Neural cell (in vitro differentiated cells): ENCODE measurements at regions not wholly inside any gene's neighbourhood (a gene's known extent, or its start where the extent isn't known, plus 50 kb on each side); places are given as distances from the start of the nearest gene placed in this dataset.

ENCODE experiments used
- H2AFZ ChIP-seq: fragments of 200-600, 300-800 bp; sonication (generic), shearing (Covaris generic); 2 replicates; pipeline ENCODE4 v1.6.0; 2014; ENCODE audit warnings: low read depth, mild to moderate bottlenecking, antibody characterized with exemption, low read length, moderate library complexity
- H3F3A ChIP-seq: fragments of 200-600 bp; shearing (Covaris generic); 2 replicates; pipeline ENCODE4 v1.6.1; 2016; ENCODE audit warnings: mild to moderate bottlenecking, moderate library complexity, mixed read lengths, antibody characterized with exemption, low read length; ENCODE audit not compliant: insufficient read depth, poor library complexity, severe bottlenecking
- H3K27ac ChIP-seq: fragments of 200-600, 300-800 bp; sonication (generic), shearing (Covaris generic); 2 replicates; pipeline ENCODE4 v1.5.1; 2014; ENCODE audit warnings: mild to moderate bottlenecking, low read length, moderate library complexity
- H3K27me3 ChIP-seq: fragments of 300-800, 200-600 bp; sonication (generic), shearing (Covaris generic); 2 replicates; pipeline ENCODE4 v1.6.0; 2014; ENCODE audit warnings: mild to moderate bottlenecking, low read depth, low read length, moderate library complexity; ENCODE audit not compliant: insufficient read depth
- H3K36me3 ChIP-seq: fragments of 300-800, 200-600 bp; sonication (generic), shearing (Covaris generic); 2 replicates; pipeline ENCODE4 v1.5.1; 2014; ENCODE audit warnings: mild to moderate bottlenecking, antibody characterized with exemption, low read length, moderate library complexity; ENCODE audit not compliant: insufficient read depth
- H3K4me2 ChIP-seq: fragments of 300-800, 200-600 bp; sonication (generic), shearing (Covaris generic); 2 replicates; pipeline ENCODE4 v1.6.0; 2014; ENCODE audit warnings: mild to moderate bottlenecking, low read length
- H3K4me3 ChIP-seq: fragments of 300-800, 200-600 bp; sonication (generic), shearing (Covaris generic); 2 replicates; pipeline ENCODE4 v1.5.1; 2014; ENCODE audit warnings: mild to moderate bottlenecking, low read length, moderate library complexity
- H3K79me2 ChIP-seq: fragments of 200-600 bp; shearing (Covaris generic); replicated peaks from 2 replicates; pipeline ENCODE4 v1.6.0; 2014; ENCODE audit warnings: mild to moderate bottlenecking, low read length, moderate library complexity; ENCODE audit not compliant: insufficient read depth
- H3K9ac ChIP-seq: fragments of 300-800, 200-600 bp; sonication (generic), shearing (Covaris generic); 2 replicates; pipeline ENCODE4 v1.6.1; 2016; ENCODE audit warnings: mild to moderate bottlenecking, low read length, mixed read lengths
- H3K9me2 ChIP-seq: fragments of 200-600 bp; shearing (Covaris generic); 2 replicates; pipeline ENCODE4 v1.6.1; 2016; ENCODE audit warnings: mild to moderate bottlenecking, low read length, mixed read lengths; ENCODE audit not compliant: insufficient read depth
- H3K9me3 ChIP-seq: fragments of 200-600, 300-800 bp; sonication (generic), shearing (Covaris generic); 2 replicates; pipeline ENCODE4 v1.6.1; 2016; ENCODE audit warnings: mild to moderate bottlenecking, mixed run types, low read length, moderate library complexity, mixed read lengths
- H4K20me1 ChIP-seq: fragments of 200-600 bp; shearing (Covaris generic); 2 replicates; pipeline ENCODE4 v1.6.1; 2016; ENCODE audit warnings: mild to moderate bottlenecking, mixed run types; ENCODE audit not compliant: insufficient read depth
- CTCF ChIP-seq: fragments of 450-650 bp; IDR thresholded peaks from 2 replicates; pipeline ENCODE4 v1.5.1; 2014; ENCODE audit warnings: antibody characterized with exemption, mild to moderate bottlenecking, moderate library complexity; ENCODE audit not compliant: poor library complexity, severe bottlenecking
- EP300 ChIP-seq: fragments of 450-650 bp; conservative IDR thresholded peaks from 2 replicates; pipeline ENCODE4 v1.6.1; 2014; ENCODE audit warnings: antibody characterized with exemption, mild to moderate bottlenecking, moderate library complexity; ENCODE audit not compliant: poor library complexity, severe bottlenecking
- EZH2 ChIP-seq: fragments of 200-600, 300-800 bp; shearing (Covaris generic), sonication (generic); IDR thresholded peaks from 2 replicates; pipeline ENCODE4 v1.6.1; 2014; ENCODE audit warnings: antibody characterized with exemption, low read length, borderline replicate concordance, mild to moderate bottlenecking; ENCODE audit not compliant: insufficient read depth, poor library complexity, severe bottlenecking
- MXI1 ChIP-seq: fragments of 450-650 bp; conservative IDR thresholded peaks from 2 replicates; pipeline ENCODE4 v1.6.1; 2014; ENCODE audit warnings: antibody characterized with exemption, mild to moderate bottlenecking; ENCODE audit not compliant: poor library complexity, severe bottlenecking
- POLR2AphosphoS5 ChIP-seq: IDR thresholded peaks from 2 replicates; pipeline ENCODE4 v1.6.1; 2012
- RAD21 ChIP-seq: fragments of 450-650 bp; conservative IDR thresholded peaks from 2 replicates; pipeline ENCODE4 v1.6.1; 2014; ENCODE audit warnings: antibody characterized with exemption, mild to moderate bottlenecking, moderate library complexity
- SMC3 ChIP-seq: fragments of 450-650 bp; conservative IDR thresholded peaks from 2 replicates; pipeline ENCODE4 v1.6.1; 2014; ENCODE audit warnings: antibody characterized with exemption, mild to moderate bottlenecking, moderate library complexity; ENCODE audit not compliant: poor library complexity
- TAF1 ChIP-seq: IDR thresholded peaks from 2 replicates; pipeline ENCODE4 v1.6.1; 2012; ENCODE audit warnings: low read depth
- TF ChIP-seq, protein P1 (sequence below): IDR thresholded peaks from 2 replicates; pipeline ENCODE4 v1.6.1; 2012; ENCODE audit warnings: borderline replicate concordance

- TF ChIP-seq TAF1 (no peak), EP300 (no peak), RAD21 (no peak), CTCF (no peak), SMC3 (no peak), MXI1 (no peak), POLR2AphosphoS5 (no peak), EZH2 (no peak)
- TF ChIP-seq, protein P1, sequence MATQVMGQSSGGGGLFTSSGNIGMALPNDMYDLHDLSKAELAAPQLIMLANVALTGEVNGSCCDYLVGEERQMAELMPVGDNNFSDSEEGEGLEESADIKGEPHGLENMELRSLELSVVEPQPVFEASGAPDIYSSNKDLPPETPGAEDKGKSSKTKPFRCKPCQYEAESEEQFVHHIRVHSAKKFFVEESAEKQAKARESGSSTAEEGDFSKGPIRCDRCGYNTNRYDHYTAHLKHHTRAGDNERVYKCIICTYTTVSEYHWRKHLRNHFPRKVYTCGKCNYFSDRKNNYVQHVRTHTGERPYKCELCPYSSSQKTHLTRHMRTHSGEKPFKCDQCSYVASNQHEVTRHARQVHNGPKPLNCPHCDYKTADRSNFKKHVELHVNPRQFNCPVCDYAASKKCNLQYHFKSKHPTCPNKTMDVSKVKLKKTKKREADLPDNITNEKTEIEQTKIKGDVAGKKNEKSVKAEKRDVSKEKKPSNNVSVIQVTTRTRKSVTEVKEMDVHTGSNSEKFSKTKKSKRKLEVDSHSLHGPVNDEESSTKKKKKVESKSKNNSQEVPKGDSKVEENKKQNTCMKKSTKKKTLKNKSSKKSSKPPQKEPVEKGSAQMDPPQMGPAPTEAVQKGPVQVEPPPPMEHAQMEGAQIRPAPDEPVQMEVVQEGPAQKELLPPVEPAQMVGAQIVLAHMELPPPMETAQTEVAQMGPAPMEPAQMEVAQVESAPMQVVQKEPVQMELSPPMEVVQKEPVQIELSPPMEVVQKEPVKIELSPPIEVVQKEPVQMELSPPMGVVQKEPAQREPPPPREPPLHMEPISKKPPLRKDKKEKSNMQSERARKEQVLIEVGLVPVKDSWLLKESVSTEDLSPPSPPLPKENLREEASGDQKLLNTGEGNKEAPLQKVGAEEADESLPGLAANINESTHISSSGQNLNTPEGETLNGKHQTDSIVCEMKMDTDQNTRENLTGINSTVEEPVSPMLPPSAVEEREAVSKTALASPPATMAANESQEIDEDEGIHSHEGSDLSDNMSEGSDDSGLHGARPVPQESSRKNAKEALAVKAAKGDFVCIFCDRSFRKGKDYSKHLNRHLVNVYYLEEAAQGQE = no peak
Observed at GRCh38 chr4:162450531-162451035, 286.8 kb upstream of the FSTL5 start.

DNA sequence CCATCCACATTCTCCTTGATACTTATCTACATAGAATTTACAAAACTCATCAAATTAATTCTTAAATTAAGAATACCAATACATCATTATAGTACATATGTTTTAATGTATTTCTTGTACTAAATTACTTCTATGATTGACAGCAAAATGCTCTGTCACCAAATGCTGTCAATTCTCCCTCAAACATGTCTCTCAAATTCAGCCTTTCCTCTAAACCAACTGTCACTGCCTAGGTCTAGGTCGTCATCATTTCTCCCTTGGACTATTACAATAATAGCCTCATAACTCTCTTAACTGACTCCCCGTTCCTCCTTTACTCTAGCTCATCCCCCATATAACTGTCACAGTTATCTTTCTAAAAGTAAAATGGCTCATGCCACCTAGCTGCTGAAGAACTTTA is 279.7 kb upstream of the FSTL5 start:
- no peaks in the 10 kb centered on the region for H4K20me1 ChIP-seq
- no peak overlapping the region for H3K4me3 ChIP-seq
- no peaks in the 10 kb centered on the region for H3K27me3 ChIP-seq
- H3K79me2 ChIP-seq = no peaks in the 10 kb centered on the region
- H3K9ac ChIP-seq = no peak overlapping the region
- no peak overlapping the region for H3K27ac ChIP-seq
- H3F3A ChIP-seq = no peaks in the 10 kb centered on the region
- no peaks in the 10 kb centered on the region for H3K36me3 ChIP-seq
- no peaks in the 10 kb centered on the region for H3K9me3 ChIP-seq
- TF ChIP-seq EP300 (peak; percentile 93), POLR2AphosphoS5 (peak; percentile 63), TAF1 (no peak)
- no peaks in the 10 kb centered on the region for H3K9me2 ChIP-seq
- H2AFZ ChIP-seq = no peak overlapping the region
- no peak overlapping the region for H3K4me2 ChIP-seq

More at GRCh38 chr4:162450531-162451035, 286.8 kb upstream of the FSTL5 start:
- H3K79me2 ChIP-seq = no peaks in the 10 kb centered on the region
- H3K27ac ChIP-seq = no peak overlapping the region
- H3K9me3 ChIP-seq = no peaks in the 10 kb centered on the region
- H3K4me3 ChIP-seq = no peak overlapping the region
- H3K27me3 ChIP-seq = no peaks in the 10 kb centered on the region
- no peaks in the 10 kb centered on the region for H3K36me3 ChIP-seq
- H2AFZ ChIP-seq = no peak overlapping the region
- no peak overlapping the region for H3K4me2 ChIP-seq
- no peaks in the 10 kb centered on the region for H4K20me1 ChIP-seq
- no peaks in the 10 kb centered on the region for H3K9me2 ChIP-seq
- no peak overlapping the region for H3K9ac ChIP-seq
- H3F3A ChIP-seq = no peaks in the 10 kb centered on the region

DNA sequence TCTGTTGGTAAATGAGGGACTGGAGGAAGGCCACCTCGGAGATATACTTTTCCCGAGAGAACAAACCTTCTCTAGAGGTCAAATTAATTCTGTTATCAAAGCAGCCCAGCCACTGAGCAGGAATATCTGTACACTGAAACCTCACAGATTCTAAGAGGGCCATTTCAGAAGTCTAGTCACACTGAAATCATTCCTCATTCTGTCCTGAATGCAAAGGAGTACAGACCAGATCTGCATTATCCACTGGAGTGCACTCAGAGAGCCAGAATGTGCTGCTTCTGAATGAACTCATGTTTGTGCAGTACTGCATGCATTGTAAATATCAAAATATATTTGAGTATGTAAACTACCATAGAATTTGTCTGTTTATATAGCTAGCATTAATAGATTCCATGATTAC is 278.3 kb upstream of the FSTL5 start:
- H3K9ac ChIP-seq = no peak overlapping the region
- H3K4me2 ChIP-seq = no peak overlapping the region
- no peaks in the 10 kb centered on the region for H3K36me3 ChIP-seq
- no peak overlapping the region for H2AFZ ChIP-seq
- H3K27ac ChIP-seq = no peak overlapping the region
- H3K9me2 ChIP-seq = no peaks in the 10 kb centered on the region
- H4K20me1 ChIP-seq = no peaks in the 10 kb centered on the region
- no peaks in the 10 kb centered on the region for H3F3A ChIP-seq
- H3K27me3 ChIP-seq = no peaks in the 10 kb centered on the region
- TF ChIP-seq CTCF (no peak), MXI1 (no peak), TAF1 (no peak), EP300 (no peak), SMC3 (no peak), EZH2 (no peak), RAD21 (no peak), POLR2AphosphoS5 (no peak)
- TF ChIP-seq, protein P1 = no peak
- no peak overlapping the region for H3K4me3 ChIP-seq
- no peaks in the 10 kb centered on the region for H3K9me3 ChIP-seq
- no peaks in the 10 kb centered on the region for H3K79me2 ChIP-seq
